ENCODE measurements at regions not wholly inside any gene's neighbourhood (a gene's known extent, or its start where the extent isn't known, plus 50 kb on each side); places are given as distances from the start of the nearest gene placed in this dataset.

- no peak for DNase-seq
These were observed 114.9 kb upstream of the GPRIN3 start for GRCh38 chr4:89422441-89422990.

- no peak for DNase-seq
These were observed 112.9 kb upstream of the GPRIN3 start for GRCh38 chr4:89420507-89420906.

DNA sequence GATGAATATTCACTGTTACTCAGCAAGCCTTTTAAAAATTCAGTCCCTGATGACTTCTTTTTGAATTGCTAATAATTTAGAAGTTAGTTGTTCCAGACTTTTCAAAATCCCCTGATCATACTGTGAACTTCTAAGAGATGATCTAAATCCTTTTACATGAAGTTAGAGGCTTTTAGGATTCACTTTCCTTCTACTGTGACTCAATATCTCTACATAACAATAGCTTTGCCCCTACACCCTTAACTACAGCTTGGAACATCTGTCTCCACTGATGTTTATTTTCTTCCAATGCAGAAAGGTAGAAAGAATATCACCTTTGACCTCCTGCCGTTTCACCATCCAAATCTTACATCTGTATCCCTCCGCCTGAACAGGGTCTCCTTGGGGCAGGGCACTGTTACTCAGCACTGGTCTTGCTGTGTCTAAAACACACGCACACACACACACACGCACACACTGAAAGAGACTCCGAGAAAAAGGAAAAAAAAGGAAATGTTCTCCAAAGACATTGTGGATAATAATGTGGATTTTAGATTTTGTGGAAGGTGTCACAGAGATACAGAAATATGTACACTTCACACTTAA, 111.6 kb upstream of the GPRIN3 start:
- DNase-seq, result no peak

- DNase-seq, result no peak
These were observed 109.4 kb upstream of the GPRIN3 start for GRCh38 chr4:89416960-89417359.

GRCh38 chr4:89413518-89413917, 105.9 kb upstream of the GPRIN3 start:
- DNase-seq, result no peak

GRCh38 chr4:89411539-89412309, 104.1 kb upstream of the GPRIN3 start:
- no peak for DNase-seq

GRCh38 chr4:89410687-89411086, 103.1 kb upstream of the GPRIN3 start:
- DNase-seq, result no peak

DNA sequence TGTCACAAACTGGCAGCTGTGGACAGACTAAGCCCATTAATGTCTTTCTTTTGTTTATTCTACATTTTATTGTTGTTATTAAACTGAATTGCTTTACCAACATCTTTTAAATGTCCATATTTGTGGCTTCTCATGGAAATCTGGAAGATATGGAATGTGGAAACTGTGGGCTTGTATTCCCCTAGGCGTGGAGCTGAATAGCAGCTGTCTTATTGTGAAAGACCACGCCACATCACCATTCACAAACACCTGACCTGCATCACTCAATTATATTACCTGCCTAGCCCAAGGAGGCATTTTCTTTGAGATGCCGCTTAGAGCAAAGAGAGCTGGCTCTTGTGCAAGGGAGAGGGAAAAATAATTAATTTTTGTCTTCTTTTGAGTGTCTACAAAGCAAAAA, 96.9 kb upstream of the GPRIN3 start:
- DNase-seq, result no peak

DNA sequence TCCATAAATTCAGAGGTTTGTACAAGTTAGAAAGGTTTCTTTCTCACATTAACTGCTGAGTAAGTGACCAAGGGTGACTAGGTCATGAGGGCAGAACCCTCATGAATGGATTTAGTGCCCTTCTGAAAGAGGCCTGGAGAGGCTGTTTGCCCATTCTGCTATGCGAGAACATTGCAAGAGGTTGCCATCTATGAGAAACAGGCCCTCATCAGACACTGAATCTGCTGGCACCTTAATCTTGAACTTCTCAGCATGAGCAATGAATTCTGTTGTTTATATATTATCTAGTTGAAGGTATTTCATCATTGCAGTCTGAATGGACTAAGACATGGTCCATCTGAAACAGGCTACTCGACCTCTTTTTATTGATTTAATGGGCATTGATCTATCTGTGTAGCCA, 96.2 kb upstream of the GPRIN3 start:
- DNase-seq, result no peak

GRCh38 chr4:89400287-89401035, 92.9 kb upstream of the GPRIN3 start:
- DNase-seq, result no peak

DNA sequence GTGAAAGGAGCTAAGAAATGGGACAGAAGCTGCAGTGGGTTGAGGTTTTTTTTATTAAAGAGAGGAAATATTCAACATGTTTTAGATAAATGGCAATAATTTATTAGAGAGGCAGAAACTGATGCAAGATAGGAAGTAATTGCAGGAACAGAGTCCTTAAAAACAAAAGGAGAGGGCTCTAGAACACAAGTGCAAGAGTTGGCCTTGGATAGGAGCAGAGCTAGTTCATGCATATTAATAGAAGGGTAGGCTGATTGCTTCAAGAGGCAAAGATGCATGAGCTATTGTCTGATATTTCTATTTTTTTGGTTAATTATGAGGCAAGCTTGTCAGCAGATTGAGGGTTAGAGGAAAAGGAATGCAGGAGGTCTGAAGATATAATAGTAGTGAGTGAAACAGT, 91.0 kb upstream of the GPRIN3 start:
- no peak for DNase-seq

- no peak for DNase-seq
These were observed 90.5 kb upstream of the GPRIN3 start for GRCh38 chr4:89398146-89398545.

DNA sequence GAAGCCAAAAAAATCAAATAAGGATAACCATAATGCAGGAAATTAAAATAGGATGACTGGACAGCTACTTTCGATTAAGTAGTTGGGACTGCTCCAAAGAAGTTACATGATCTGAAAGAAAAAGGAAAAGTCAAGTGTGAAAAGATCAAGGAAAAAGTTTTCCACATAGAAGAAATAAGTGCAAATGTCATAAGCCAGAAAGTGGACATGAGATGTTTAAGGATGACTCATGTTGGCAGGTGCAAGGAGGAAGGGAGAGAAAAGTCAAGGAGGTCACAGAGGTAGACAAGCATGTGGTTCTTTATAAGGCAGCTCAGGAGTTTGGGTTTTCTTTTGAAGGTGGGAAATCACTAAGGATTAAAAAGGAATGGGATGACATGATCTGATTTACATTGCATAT, 89.8 kb upstream of the GPRIN3 start:
- DNase-seq, result no peak

DNA sequence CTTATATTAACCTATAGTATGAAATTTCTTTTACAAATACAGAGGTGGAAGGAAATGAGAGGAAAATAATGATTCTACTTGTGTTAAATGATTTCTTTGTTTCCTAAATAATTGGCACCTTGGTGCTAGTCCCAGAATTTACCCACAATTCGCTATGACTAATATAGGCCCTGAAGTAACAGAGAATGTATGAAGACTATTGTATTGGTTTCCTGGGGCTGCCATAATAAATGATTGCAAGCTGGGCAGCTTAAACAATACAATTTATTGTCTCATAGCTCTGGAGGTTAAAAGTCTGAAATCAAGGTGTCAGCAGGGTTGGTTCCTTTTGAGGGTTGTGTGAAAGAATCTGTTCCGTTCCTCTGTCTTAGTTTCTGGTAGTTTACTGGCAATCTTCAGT, 74.8 kb upstream of the GPRIN3 start:
- DNase-seq, result no peak

DNA sequence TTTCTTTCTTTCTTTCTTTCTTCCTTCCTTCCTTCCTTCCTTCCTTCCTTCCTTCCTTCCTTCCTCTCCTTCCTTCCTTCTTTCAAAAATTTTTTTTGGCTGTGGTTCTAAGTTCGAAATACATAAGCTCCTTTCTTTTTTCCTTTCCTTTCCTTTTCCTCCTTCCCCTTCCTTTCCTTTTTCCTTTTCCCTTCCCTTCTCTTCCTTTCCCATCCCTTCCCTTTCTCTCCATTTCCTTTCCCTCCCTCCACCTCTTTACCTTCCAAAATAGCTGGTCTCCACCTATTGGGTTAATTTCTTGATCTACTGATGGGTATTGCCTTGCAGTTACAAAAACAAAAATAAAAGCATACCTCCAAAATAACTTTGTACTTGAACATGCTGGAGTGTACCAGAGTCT, 73.4 kb upstream of the GPRIN3 start:
- no peak for DNase-seq

DNA sequence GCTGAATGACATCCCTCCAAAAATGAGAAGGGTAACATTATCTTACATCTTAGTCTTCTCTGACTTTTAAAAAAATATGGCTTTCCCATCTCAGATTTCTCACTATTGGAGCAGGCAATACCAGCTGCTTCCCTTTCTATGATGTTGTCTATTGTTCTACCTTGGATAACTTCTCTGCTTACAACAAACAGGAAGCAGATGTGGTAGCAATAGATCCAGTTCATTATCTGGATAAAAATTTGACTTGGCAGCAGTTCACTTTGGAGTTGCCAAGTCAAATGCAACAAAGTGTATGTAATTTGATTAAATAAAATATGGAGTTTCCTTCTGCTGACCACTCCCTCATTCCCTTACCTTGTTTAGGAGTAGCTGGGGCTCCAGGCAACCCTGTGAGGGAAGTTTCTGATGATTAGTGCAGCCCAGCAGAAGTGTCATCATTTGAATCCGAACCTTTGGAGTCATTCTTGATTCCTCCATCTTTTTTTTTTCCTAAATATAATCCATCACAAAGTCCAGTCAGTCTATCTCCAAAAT, 72.0 kb upstream of the GPRIN3 start:
- DNase-seq, result no peak

DNA sequence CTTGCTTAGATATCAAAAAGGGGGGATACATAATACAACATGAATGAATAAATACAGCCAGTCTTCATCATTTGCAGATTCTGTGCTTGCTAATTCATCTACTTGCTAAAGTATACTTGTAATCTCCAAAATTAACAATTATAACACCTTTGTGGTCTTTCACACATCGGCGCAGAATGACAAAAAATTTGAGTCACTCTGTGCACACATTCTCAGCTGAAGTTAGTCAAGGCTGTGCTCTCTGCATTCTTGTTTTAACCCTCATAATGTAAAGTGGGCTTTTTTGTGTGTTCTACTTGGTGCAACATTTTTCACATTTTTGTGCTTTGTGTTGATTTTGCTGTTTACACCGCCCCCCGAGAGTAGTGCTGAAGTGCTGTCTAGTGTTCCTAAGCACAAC, 65.8 kb upstream of the GPRIN3 start:
- no peak for DNase-seq

GRCh38 chr4:89371614-89372013, 64.0 kb upstream of the GPRIN3 start:
- DNase-seq, result no peak

DNA sequence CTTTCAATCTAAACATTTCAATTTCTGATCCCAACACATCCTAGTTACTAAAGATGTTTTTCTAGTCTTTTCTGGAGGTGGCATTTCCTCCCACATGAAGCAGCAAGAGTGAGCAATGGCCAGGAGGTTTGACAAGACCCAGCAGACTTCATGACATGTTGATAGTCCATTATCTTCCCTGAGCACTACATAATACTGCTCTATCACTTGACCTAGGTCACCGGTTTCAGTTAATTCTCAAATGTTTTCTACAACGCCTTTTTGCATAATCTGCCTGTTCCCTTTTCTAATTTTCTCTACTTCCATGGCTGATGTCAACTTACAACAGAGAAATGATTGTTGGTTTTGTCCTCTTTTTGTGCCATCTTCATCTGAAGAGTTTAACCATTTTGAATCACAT, 62.0 kb upstream of the GPRIN3 start:
- no peak for DNase-seq

DNA sequence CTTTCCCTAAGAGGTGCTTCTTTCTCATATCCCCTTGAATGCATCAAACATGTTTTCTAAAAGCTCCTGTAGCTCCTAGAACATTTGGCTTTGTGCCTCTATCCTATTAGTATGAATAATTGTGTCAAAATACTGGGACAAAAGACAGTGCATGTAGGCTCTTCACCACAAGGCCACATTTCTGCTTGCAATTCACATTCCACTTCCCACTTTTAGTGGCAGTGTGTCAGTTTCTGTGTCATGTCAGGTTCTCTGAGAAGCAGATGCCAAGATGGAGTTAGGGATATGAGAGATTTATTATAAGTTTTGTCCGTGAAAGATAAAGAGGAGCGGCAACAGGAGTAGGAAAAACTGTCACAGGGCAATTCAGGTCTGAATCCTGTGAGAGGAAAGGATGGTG, 61.3 kb upstream of the GPRIN3 start:
- no peak for DNase-seq

- no peak for DNase-seq
These were observed 58.2 kb upstream of the GPRIN3 start for GRCh38 chr4:89365776-89366175.

GRCh38 chr4:89365375-89365774, 57.8 kb upstream of the GPRIN3 start:
- no peak for DNase-seq

DNA sequence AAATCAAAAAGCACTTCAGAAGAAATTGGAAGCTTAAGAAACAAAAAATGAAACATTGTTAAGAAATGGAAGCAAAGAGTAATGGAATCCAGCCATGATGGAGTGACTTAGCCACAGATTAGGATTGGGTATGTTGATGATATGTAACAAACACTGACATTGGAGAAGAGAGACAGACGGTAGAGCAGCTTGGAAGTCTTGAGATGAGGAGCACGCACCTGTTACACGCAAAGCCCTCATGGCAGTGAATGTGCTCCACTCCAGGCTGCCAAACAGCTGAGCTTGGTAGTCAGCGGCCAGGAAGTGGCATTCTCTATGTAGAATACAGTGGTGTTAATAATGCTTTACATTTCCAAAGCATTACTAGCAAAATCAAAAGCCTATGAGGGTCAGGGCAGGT, 56.9 kb upstream of the GPRIN3 start:
- DNase-seq, result no peak
